Lung (tissue), 11 donors: ENCODE measurements at regions not wholly inside any gene's neighbourhood (a gene's known extent, or its start where the extent isn't known, plus 50 kb on each side); places are given as distances from the start of the nearest gene placed in this dataset.

Experiments
- ATAC-seq: fragments of 200-7000 bp; cut with Tn5 transposase; one replicate; pipeline ENCODE4 v1.9.1; 2020; ENCODE audit warnings: moderate number of reproducible peaks; ENCODE audit not compliant: insufficient read depth, low FRiP score
- DNase-seq, 3 donors: peaks; one replicate each; pipeline ENCODE4 v3.0.0-alpha.2; 2013 to 2017
- H3K27ac ChIP-seq, 2 donors: one replicate each; pipeline ENCODE4 v1.5.1; 2013; ENCODE audit warnings: mild to moderate bottlenecking in 2 of 2, moderate library complexity in 2 of 2, control low read depth in 1 of 2, inconsistent platforms in 1 of 2, low read depth in 1 of 2, low read length in 1 of 2
- H3K27me3 ChIP-seq, 3 donors: one replicate each; pipeline ENCODE4 v1.5.1; 2013; ENCODE audit warnings: low read length in 2 of 3; ENCODE audit not compliant: control insufficient read depth in 3 of 3, insufficient read depth in 3 of 3
- H3K36me3 ChIP-seq, 4 donors: one replicate each; pipeline ENCODE4 v1.5.1; 2013; ENCODE audit warnings: low read length in 4 of 4, mild to moderate bottlenecking in 1 of 4, moderate library complexity in 1 of 4; ENCODE audit not compliant: control insufficient read depth in 4 of 4, insufficient read depth in 4 of 4
- H3K4me1 ChIP-seq, 5 donors: one replicate each; pipeline ENCODE4 v1.5.1; 2013; ENCODE audit warnings: low read length in 5 of 5, mild to moderate bottlenecking in 2 of 5, moderate library complexity in 1 of 5; ENCODE audit not compliant: control insufficient read depth in 5 of 5, insufficient read depth in 5 of 5
- H3K4me3 ChIP-seq: one replicate; pipeline ENCODE4 v1.5.1; 2013; ENCODE audit warnings: mild to moderate bottlenecking, control low read depth, moderate library complexity
- H3K9ac ChIP-seq, 2 donors: one replicate each; pipeline ENCODE4 v1.5.1; 2013; ENCODE audit warnings: low read length in 2 of 2, control low read depth in 1 of 2; ENCODE audit not compliant: insufficient read depth in 1 of 2
- H3K9me3 ChIP-seq, 4 donors: one replicate each; pipeline ENCODE4 v1.5.1; 2013; ENCODE audit warnings: low read length in 3 of 4, mild to moderate bottlenecking in 1 of 4, moderate library complexity in 1 of 4; ENCODE audit not compliant: control insufficient read depth in 4 of 4, insufficient read depth in 3 of 4
- WGBS, 2 donors: extraction: QIAGEN DNeasy Blood & Tissue Kit; methylation state at CpG; one replicate each; pipeline ENCODE4 v1.1.7; 2013; 5-methylcytosine and 5-hydroxymethylcytosine counted together
- TF ChIP-seq, protein P1 (sequence below): IDR thresholded peaks from 2 replicates; pipeline ENCODE4 v1.5.1; 2012; ENCODE audit warnings: mild to moderate bottlenecking; ENCODE audit errors: control extremely low read depth, extremely low read depth
- donor health status: control.
- donor health status: control.
- donor health status: Bipolar disorder and iron deficiency.
- donor health status: healthy.
- donor health status: DM: yes; HTN: yes; CAD: no.

DNA sequence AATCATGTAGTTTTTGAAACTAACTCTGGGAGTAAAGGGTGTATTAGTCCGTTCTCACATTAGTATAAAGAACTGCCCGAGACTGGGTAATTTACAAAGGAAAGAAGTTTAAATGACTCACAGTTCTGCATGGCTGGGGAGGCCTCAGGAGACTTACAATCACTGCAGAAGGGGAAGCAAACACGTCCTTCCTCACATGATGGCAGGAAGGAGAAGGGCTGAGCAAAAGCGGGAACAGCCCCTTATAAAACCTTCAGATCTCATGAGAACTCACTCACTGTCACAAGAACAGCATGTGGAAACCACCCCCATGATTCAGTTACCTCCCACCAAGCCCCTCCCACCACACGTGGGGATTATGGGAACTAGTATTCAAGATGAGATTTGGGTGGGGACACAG, 256.5 kb upstream of the TNRC6C start:
- Histone ChIP-seq H3K9me3 (peaks cover 0 to 26% (median 9%) of the 10 kb centered on the region in 4 donors), H3K36me3 (no peaks in the 10 kb centered on the region)
- WGBS, 2 donors, result 73 to 75% methylated on average over 5 of the region's 5 CpGs

DNA sequence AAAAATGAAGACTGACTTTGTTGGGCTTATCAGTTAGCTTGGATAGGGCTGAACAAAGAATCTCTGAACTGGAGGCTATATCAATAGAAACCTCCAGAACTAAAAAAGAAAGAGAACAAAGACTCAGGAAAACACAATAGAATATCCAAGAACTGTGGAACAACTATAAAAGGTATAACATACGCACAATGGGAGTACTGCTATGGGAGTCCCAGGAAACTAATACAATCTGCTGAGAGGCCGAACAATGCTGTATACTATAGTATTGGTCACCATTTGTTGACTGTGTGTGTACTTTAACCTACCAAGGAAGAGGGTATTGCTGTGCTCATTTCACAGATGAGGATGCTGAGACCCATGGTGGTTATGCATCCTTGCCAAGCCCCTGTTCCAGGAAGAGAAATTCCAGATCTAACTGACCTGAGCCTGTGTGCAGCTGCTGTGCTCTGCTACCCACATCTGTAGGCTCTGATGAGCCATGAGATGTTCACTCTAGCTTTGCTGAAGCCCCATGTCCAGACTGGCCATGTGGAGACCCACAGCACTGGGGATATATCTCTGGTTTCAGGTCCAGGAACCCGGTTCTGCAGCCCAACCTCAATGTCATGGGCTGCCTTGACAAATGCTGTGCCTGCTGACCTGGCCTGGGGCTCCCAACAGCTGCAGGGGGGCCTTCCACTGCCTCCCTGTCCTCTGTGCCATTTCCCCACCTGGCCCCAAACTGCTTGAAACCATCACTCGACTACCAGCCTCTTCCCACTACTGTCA, 254.3 kb upstream of the TNRC6C start:
- DNase-seq (no peak), ATAC-seq (no peak)
- H3K9me3 ChIP-seq, result peaks cover 0 to 29% (median 9%) of the 10 kb centered on the region in 4 donors
- no peak overlapping the region for H3K27ac ChIP-seq
- H3K9ac ChIP-seq, result no peak overlapping the region
- no peaks in the 10 kb centered on the region for H3K36me3 ChIP-seq
- H3K4me1 ChIP-seq, result no peaks in the 10 kb centered on the region
- H3K4me3 ChIP-seq, result no peak overlapping the region
- no peaks in the 10 kb centered on the region for H3K27me3 ChIP-seq
- TF ChIP-seq, protein P1, sequence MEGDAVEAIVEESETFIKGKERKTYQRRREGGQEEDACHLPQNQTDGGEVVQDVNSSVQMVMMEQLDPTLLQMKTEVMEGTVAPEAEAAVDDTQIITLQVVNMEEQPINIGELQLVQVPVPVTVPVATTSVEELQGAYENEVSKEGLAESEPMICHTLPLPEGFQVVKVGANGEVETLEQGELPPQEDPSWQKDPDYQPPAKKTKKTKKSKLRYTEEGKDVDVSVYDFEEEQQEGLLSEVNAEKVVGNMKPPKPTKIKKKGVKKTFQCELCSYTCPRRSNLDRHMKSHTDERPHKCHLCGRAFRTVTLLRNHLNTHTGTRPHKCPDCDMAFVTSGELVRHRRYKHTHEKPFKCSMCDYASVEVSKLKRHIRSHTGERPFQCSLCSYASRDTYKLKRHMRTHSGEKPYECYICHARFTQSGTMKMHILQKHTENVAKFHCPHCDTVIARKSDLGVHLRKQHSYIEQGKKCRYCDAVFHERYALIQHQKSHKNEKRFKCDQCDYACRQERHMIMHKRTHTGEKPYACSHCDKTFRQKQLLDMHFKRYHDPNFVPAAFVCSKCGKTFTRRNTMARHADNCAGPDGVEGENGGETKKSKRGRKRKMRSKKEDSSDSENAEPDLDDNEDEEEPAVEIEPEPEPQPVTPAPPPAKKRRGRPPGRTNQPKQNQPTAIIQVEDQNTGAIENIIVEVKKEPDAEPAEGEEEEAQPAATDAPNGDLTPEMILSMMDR, result no peak
- WGBS, 2 donors, result 79 to 82% methylated on average over 4 of the region's 4 CpGs

More for the DNA sequence above, 256.5 kb upstream of the TNRC6C start:
- Histone ChIP-seq H3K9ac (no peak overlapping the region), H3K27ac (no peak overlapping the region), H3K4me3 (no peak overlapping the region), H3K4me1 (no peaks in the 10 kb centered on the region), H3K27me3 (peaks cover 0 to 5% (median 0%) of the 10 kb centered on the region in 3 donors)
- ATAC-seq (no peak), DNase-seq (no peak)
- TF ChIP-seq, protein P1, result no peak

DNA sequence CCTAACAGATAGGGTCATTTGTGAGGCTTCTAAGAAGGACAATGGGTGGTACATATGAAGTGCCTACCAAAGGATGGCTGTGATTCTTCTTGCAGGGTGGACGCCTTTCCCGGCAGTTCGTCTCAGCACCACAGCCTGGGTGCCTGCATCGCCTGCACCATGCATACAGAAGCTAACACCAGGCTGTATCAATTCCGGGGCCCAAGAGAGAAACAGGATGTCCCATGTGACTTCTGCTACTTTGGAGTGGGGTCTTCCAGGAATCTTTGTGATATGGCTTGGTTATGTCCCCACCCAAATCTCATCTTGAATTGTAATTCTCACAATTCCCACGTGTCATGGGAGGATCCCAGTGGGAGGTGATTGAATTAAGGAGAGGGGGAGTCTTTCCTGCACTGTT, 251.6 kb upstream of the TNRC6C start:
- no peak overlapping the region for H3K4me3 ChIP-seq
- no peaks in the 10 kb centered on the region for H3K27me3 ChIP-seq
- 78 to 86% methylated on average over 6 of the region's 6 CpGs for WGBS, 2 donors
- TF ChIP-seq, protein P1, result no peak
- ATAC-seq (no peak), DNase-seq (no peak)
- peaks cover 0 to 23% (median 9%) of the 10 kb centered on the region in 4 donors for H3K9me3 ChIP-seq
- H3K9ac ChIP-seq, result no peak overlapping the region
- no peaks in the 10 kb centered on the region for H3K36me3 ChIP-seq
- no peaks in the 10 kb centered on the region for H3K4me1 ChIP-seq
- H3K27ac ChIP-seq, result no peak overlapping the region
